ENCODE measurements at regions not wholly inside any gene's neighbourhood (a gene's known extent, or its start where the extent isn't known, plus 50 kb on each side); places are given as distances from the start of the nearest gene placed in this dataset.

GRCh38 chr1:219668446-219668845, 55.5 kb upstream of the ZC3H11B start:
- TF ChIP-seq EZH2phosphoT487 (IDR thresholded peaks at IDR 0.05; ENCODE audit: insufficient read depth, low read depth): no peak
- TF ChIP-seq EZH2 (IDR thresholded peaks at IDR 0.05; ENCODE audit: insufficient read depth, poor library complexity, severe bottlenecking): no peak
